KMS-11 (cell line): ENCODE measurements at regions not wholly inside any gene's neighbourhood (a gene's known extent, or its start where the extent isn't known, plus 50 kb on each side); places are given as distances from the start of the nearest gene placed in this dataset.

Experiments used
- H2AFZ ChIP-seq: fragments of 200-600 bp; sonication (generic); 2 replicates; pipeline ENCODE4 v1.6.1; 2016; ENCODE audit warnings: antibody characterized with exemption, mixed run types, low read depth
- H3K27ac ChIP-seq: fragments of 200-600 bp; sonication (generic); 2 replicates; pipeline ENCODE4 v1.6.1; 2016; ENCODE audit warnings: mild to moderate bottlenecking, mixed run types
- H3K27me3 ChIP-seq: fragments of 200-600 bp; sonication (generic); 2 replicates; pipeline ENCODE4 v1.6.1; 2017; ENCODE audit warnings: mild to moderate bottlenecking, low read depth, mixed run types, moderate library complexity; ENCODE audit not compliant: insufficient read depth
- H3K36me3 ChIP-seq: fragments of 200-600 bp; sonication (generic); 2 replicates; pipeline ENCODE4 v1.6.1; 2017; ENCODE audit warnings: mild to moderate bottlenecking, mixed run types; ENCODE audit not compliant: insufficient read depth
- H3K4me1 ChIP-seq: fragments of 200-600 bp; sonication (generic); 2 replicates; pipeline ENCODE4 v1.6.1; 2016; ENCODE audit warnings: mild to moderate bottlenecking, low read depth, mixed run types; ENCODE audit not compliant: poor library complexity, severe bottlenecking
- H3K4me2 ChIP-seq: fragments of 200-600 bp; sonication (generic); 2 replicates; pipeline ENCODE4 v1.7.0; 2016; ENCODE audit warnings: mild to moderate bottlenecking, mixed run types
- H3K4me3 ChIP-seq: fragments of 200-600 bp; sonication (generic); IDR thresholded peaks from 2 replicates; pipeline ENCODE4 v1.6.1; 2017; ENCODE audit warnings: low read depth, low read length, mixed read lengths; ENCODE audit not compliant: insufficient read depth
- H3K79me2 ChIP-seq: fragments of 200-600 bp; sonication (generic); 2 replicates; pipeline ENCODE4 v1.6.1; 2016; ENCODE audit warnings: low read depth, mixed run types; ENCODE audit not compliant: insufficient read depth
- H3K9ac ChIP-seq: fragments of 200-600 bp; sonication (generic); 2 replicates; pipeline ENCODE4 v1.6.1; 2016; ENCODE audit warnings: mild to moderate bottlenecking, mixed run types
- H4K20me1 ChIP-seq: fragments of 200-600 bp; sonication (generic); 2 replicates; pipeline ENCODE4 v1.6.1; 2016; ENCODE audit warnings: mild to moderate bottlenecking, mixed run types; ENCODE audit not compliant: insufficient read depth
- CTCF ChIP-seq: fragments of 200-600 bp; sonication (generic); conservative IDR thresholded peaks from 2 replicates; pipeline ENCODE4 v1.6.1; 2017; ENCODE audit warnings: low read depth, mild to moderate bottlenecking, antibody characterized with exemption, low read length, moderate library complexity, mixed read lengths

GRCh38 chr4:169907705-169908104, 118.5 kb downstream of the MFAP3L start:
- no peak for TF ChIP-seq CTCF
- H3K4me2 ChIP-seq, result no peak overlapping the region
- H3K79me2 ChIP-seq, result no peaks in the 10 kb centered on the region
- H3K27ac ChIP-seq, result no peak overlapping the region
- no peaks in the 10 kb centered on the region for H3K36me3 ChIP-seq
- H3K4me3 ChIP-seq, result no peak overlapping the region
- no peaks in the 10 kb centered on the region for H3K4me1 ChIP-seq
- no peak overlapping the region for H3K9ac ChIP-seq
- no peaks in the 10 kb centered on the region for H4K20me1 ChIP-seq
- no peaks in the 10 kb centered on the region for H3K27me3 ChIP-seq
- H2AFZ ChIP-seq, result no peak overlapping the region

DNA sequence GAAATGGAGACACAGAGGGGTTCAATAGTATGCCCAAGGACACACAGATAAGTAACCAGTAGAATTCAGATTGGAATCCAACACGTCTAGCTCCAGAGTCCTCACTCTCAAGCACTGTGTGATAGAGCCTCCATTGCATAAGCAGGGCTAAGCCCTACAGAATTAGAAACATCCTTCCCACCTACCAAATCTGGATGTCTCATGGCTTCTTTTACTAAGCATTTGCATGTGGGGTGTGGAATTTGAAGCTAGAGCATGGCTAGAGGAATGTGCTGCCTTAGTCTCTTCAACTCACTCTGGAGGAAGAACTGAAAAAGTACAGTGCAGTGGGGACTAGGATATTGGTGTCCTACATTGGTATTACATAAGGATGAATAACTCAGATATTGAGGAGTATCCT, 119.4 kb downstream of the MFAP3L start:
- no peaks in the 10 kb centered on the region for H4K20me1 ChIP-seq
- H3K27me3 ChIP-seq, result no peaks in the 10 kb centered on the region
- H3K9ac ChIP-seq, result no peak overlapping the region
- no peak for TF ChIP-seq CTCF
- no peak overlapping the region for H3K4me2 ChIP-seq
- no peak overlapping the region for H2AFZ ChIP-seq
- no peak overlapping the region for H3K27ac ChIP-seq
- H3K79me2 ChIP-seq, result no peaks in the 10 kb centered on the region
- H3K36me3 ChIP-seq, result no peaks in the 10 kb centered on the region
- no peak overlapping the region for H3K4me3 ChIP-seq
- no peaks in the 10 kb centered on the region for H3K4me1 ChIP-seq

DNA sequence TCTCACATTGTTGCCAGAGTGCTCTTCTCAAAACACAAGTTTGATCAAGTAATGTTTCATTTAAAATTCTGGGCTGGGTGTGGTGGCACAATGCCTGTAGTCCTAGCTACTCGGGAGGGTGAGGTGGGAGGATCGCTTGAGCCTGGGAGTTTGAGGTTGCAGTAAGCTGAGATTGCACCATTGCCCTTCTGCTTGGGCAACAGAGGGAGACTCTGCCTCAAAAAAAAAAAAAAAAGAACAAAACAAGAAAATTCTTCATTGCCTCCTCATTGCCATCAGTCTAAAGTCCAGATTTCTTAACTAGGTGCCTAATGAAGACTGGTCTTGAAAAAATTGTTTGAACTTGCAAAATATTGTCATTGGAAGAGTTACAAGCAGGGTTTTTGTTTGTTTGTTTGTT, 120.1 kb downstream of the MFAP3L start:
- no peaks in the 10 kb centered on the region for H3K27me3 ChIP-seq
- no peak for TF ChIP-seq CTCF
- H3K4me1 ChIP-seq, result no peaks in the 10 kb centered on the region
- no peak overlapping the region for H3K4me2 ChIP-seq
- H3K9ac ChIP-seq, result no peak overlapping the region
- no peak overlapping the region for H2AFZ ChIP-seq
- H3K4me3 ChIP-seq, result no peak overlapping the region
- H3K27ac ChIP-seq, result no peak overlapping the region
- H3K36me3 ChIP-seq, result no peaks in the 10 kb centered on the region
- no peaks in the 10 kb centered on the region for H4K20me1 ChIP-seq
- no peaks in the 10 kb centered on the region for H3K79me2 ChIP-seq

DNA sequence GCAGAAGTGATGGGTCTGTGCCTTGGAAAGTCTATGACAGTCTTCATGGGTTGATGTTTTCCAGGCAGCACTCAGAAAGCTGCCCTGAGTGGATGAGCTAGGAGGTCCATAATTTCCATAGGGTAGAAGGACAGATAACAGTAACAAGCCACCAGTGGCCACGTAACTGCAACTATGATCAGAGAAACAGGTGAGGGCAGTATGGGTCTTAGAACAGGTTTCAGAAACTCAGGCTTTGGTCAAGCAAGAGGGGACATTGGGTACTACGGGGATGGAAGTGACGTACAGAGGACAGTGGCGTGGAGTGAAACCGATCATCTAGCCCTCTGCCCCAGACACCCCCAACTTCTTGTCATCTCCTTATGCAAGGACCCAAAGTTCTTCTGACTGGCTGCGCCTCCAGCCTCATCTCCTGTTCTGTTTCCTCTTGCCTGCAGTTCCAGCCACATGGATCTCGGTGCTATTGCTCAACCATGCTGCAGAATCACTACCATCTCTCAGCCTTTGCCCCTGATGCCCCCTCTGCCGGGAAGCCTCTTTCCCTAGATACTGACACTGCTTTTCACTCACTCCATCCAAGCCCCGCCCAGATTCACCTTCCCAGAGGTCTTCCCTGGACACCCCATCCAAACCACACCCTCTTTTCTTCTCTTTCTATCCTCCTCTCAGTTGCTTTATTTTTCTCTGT, 123.4 kb downstream of the MFAP3L start:
- Histone ChIP-seq H3K36me3 (no peaks in the 10 kb centered on the region), H3K4me2 (no peak overlapping the region), H3K9ac (no peak overlapping the region), H3K27ac (no peak overlapping the region), H3K27me3 (no peaks in the 10 kb centered on the region), H3K4me1 (no peaks in the 10 kb centered on the region), H2AFZ (no peak overlapping the region), H3K79me2 (no peaks in the 10 kb centered on the region), H4K20me1 (no peaks in the 10 kb centered on the region), H3K4me3 (no peak overlapping the region)
- no peak for TF ChIP-seq CTCF
